DMS53 (cell line): ENCODE measurements at regions not wholly inside any gene's neighbourhood (a gene's known extent, or its start where the extent isn't known, plus 50 kb on each side); places are given as distances from the start of the nearest gene placed in this dataset.
A peak's percentile ranks its signal among the peaks of the same experiment; 100 is the strongest.

Experiments
- DNase-seq: peaks from one replicate; lab custom pipeline; 2025; lab: John Stamatoyannopoulos, UW

- DNase-seq: peak; percentile 12
Measured at GRCh38 chr2:47236503-47237215, 60.3 kb upstream of the CALM2 start.

DNA sequence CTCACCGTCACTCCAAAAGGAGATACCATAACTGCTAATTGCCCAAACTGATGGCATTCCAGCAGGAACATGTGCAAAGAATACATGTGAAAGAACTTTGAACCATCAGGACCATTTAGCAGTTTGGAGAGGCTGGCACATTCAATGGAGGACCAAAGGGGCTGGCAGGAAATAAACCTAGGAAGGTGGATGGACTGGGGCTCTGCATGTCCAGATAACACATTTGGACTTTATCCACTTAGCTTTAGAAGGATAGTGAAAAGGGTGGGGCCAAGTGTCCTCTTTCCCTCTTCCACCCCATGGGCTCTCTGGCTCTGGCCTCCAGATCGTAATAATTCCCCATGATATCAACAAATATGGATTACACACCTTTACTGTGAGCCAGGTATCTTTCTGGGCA is 58.8 kb upstream of the CALM2 start:
- DNase-seq: no peak

DNA sequence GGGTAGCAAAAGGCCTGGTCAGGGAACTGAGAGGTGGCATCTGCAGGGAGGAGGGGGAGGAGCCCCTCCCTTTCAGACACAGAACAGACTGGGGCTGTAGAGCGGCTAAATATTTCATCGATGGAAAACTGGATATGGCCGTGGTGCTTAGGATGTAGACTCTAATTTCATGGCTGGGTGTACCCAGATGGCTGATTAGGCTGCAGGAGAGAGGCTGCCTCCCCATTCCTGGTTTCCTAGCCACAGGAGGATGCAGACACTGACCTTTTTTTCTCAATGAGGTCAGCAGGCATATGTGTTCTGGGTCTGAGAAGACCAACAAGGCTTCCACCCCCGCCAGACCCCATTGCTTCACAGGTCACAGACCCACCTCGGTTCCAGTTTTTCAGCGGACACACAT is 58.1 kb upstream of the CALM2 start:
- DNase-seq: no peak

- peak; percentile 92 for DNase-seq
Measured at GRCh38 chr2:47232738-47233415, 56.6 kb upstream of the CALM2 start.

- DNase-seq: peak; percentile 41
Measured at GRCh38 chr2:47230418-47230817, 54.1 kb upstream of the CALM2 start.

DNA sequence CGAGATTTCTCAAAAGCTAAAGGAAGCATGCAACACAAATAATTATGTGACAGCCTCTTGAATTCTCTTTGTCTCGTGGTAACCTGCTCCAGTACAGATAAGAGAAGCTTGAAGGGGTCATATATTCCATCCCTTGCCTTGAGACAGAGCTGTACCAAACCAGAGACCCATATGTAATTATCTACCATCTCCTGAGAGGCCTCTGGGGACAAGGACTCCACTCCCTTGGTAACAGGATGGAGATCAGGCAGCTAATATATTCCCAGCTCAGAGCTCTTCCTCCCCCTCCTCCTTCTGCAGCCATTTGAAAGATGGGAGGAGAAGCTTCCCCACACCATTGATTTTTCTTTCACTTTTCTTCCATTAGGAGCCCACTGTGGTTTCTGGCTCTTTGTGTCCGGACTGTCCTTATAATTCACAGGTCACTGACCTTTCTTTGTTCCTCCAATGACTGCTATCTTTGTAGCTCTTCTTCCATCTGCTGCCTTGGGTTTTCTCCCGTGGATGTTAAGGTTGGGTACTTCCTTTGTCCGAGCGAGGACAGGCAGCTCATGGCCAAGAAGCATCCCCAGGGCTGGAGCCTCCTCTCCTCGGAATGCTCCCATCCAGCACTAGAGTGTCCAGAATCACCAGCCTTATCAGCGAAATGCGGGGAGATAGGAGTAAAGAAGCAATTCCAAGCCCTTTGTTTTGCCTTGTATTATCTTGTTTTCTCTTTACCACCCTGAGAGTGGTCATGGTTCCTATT is 51.4 kb upstream of the CALM2 start:
- DNase-seq: peak; percentile 39

- no peak for DNase-seq
Measured at GRCh38 chr2:47226923-47227220, 50.6 kb upstream of the CALM2 start.

DNA sequence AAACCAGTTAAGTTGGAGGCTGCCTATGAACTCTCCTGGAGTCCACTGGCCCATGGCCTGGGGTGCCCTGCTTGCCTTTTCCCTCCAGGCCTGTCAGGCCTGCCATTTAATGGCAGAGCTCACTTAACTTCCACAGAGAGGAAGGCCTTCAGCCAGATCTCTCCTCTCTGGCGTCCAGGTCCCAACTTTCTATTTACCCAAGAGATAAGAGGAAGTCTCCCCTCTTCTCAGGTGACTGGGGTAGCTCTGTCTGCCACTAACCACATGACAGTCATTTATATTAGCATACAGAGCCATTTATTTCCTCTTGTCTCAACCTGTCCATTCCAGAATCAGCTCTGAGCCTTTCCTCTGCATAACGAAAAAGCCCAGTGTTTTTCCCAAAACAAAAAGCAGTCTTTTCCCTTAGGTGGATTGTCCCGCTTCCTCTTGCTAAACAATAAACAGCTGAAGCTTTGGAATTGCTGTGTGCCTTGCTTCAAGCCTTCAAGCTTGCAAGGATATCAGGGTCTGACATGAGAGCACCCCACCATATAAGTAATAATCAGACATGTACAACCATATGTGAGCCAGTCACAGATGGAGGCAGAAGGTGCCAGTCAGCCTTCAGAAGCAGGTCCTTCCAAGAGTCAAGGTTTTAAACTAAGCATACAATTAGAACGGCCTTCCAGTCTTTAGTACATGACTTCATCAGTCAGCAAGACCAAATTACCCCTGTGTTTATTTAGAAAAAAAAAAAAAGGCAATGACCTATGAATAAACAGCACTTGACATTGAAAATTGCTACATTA is 50.0 kb upstream of the CALM2 start:
- DNase-seq: peak; percentile 91
